Suprapubic skin (tissue), 4 donors: ENCODE measurements at regions not wholly inside any gene's neighbourhood (a gene's known extent, or its start where the extent isn't known, plus 50 kb on each side); places are given as distances from the start of the nearest gene placed in this dataset.

ENCODE experiments used
- CTCF ChIP-seq, 2 donors: fragments of 200-600 bp in 1 of 2; fragments of 450-650 bp in 1 of 2; sonication (generic) in 1 of 2; IDR thresholded peaks; one replicate each; pipeline ENCODE4 v1.5.1; 2016 to 2019; ENCODE audit warnings: antibody characterized with exemption in 2 of 2, mild to moderate bottlenecking in 1 of 2, moderate library complexity in 1 of 2
- EP300 ChIP-seq: sonication (generic); formaldehyde crosslinking; IDR thresholded peaks from one replicate; pipeline ENCODE4 v1.6.1; 2017; ENCODE audit warnings: antibody characterized with exemption
- POLR2A ChIP-seq, 2 donors: fragments of 450-650 bp; IDR thresholded peaks; one replicate each; pipeline ENCODE4 v1.6.1; 2017; ENCODE audit warnings: antibody characterized with exemption in 2 of 2, mild to moderate bottlenecking in 2 of 2, moderate library complexity in 2 of 2
- POLR2AphosphoS5 ChIP-seq, 3 donors: sonication (generic); formaldehyde crosslinking; IDR thresholded peaks; one replicate each; pipeline ENCODE4 v1.6.1; 2017; ENCODE audit warnings: antibody characterized with exemption in 3 of 3

GRCh38 chr5:105462377-105462776, 1899.8 kb upstream of the NUDT12 start:
- TF ChIP-seq CTCF (IDR thresholded peaks at IDR 0.05): no peak
- no peak for TF ChIP-seq EP300
- TF ChIP-seq POLR2A (IDR thresholded peaks at IDR 0.05): no peak
- no peak for TF ChIP-seq POLR2AphosphoS5 (IDR thresholded peaks at IDR 0.05)
